ENCODE measurements at regions not wholly inside any gene's neighbourhood (a gene's known extent, or its start where the extent isn't known, plus 50 kb on each side); places are given as distances from the start of the nearest gene placed in this dataset.

DNA sequence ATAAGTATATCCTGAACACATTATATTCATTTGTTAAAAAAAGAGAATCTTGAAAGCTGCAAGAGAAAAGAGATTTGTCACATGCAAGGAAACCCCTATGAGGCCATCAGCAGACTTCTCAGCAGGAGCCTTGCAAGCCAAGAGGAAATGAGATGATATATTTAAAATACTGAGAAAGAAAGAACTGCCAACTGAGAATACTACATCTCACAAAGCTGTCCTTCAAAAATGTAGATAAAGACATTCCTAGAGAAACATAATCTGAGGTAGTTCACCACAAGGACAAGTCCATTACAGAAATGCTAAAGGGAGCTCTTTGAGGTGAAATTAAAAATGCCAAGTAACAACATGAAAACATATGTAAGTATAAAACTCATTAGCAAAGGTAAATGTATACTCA lies 224.4 kb upstream of the MBL2 start:
- intact Hi-C loops (cut with DNase I; ENCODE audit: low total_unique reads), result no loop called here

DNA sequence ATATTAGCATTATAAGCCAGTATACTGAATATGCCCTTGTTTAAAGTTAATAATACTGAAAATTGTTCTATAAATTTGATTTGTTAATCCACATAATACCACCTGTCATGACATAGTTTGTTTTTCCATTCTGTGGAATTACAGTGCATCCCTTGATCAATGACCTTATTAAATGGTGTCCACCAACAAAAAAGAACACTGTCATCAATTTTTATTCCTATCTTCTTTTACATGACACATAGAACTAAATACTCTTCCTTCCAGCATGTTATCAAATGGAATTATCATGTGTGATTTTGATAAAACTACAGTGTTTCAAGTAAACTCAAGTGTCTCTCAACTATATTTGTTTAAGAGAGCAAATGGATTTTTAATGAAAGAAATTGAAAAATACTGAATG lies 221.8 kb upstream of the MBL2 start:
- no peak for TF ChIP-seq POLR2AphosphoS5 (IDR thresholded peaks at IDR 0.05)
- TF ChIP-seq, protein P1, sequence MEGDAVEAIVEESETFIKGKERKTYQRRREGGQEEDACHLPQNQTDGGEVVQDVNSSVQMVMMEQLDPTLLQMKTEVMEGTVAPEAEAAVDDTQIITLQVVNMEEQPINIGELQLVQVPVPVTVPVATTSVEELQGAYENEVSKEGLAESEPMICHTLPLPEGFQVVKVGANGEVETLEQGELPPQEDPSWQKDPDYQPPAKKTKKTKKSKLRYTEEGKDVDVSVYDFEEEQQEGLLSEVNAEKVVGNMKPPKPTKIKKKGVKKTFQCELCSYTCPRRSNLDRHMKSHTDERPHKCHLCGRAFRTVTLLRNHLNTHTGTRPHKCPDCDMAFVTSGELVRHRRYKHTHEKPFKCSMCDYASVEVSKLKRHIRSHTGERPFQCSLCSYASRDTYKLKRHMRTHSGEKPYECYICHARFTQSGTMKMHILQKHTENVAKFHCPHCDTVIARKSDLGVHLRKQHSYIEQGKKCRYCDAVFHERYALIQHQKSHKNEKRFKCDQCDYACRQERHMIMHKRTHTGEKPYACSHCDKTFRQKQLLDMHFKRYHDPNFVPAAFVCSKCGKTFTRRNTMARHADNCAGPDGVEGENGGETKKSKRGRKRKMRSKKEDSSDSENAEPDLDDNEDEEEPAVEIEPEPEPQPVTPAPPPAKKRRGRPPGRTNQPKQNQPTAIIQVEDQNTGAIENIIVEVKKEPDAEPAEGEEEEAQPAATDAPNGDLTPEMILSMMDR (IDR thresholded peaks at IDR 0.05 in 8 of 11, conservative IDR thresholded peaks at IDR 0.05 in 3 of 11), result no peak
- no peak for TF ChIP-seq POLR2A (IDR thresholded peaks at IDR 0.05)
- no peaks in the 10 kb centered on the region for H3K4me1 ChIP-seq
- H3K9me3 ChIP-seq, result peaks cover 0 to 5% (median 0%) of the 10 kb centered on the region in 8 donors
- H3K4me3 ChIP-seq, result no peak overlapping the region
- H3K36me3 ChIP-seq, result no peaks in the 10 kb centered on the region
- H3K27ac ChIP-seq, result no peak overlapping the region
- intact Hi-C loops (cut with DNase I; ENCODE audit: low total_unique reads), result no loop called here
- DNase-seq, result no peak
- H3K27me3 ChIP-seq (replicated peaks in 1 of 7), result no peaks in the 10 kb centered on the region

More for the DNA sequence above, 224.4 kb upstream of the MBL2 start:
- no peaks in the 10 kb centered on the region for H3K27me3 ChIP-seq (replicated peaks in 1 of 7)
- peaks cover 0 to 5% (median 0%) of the 10 kb centered on the region in 8 donors for H3K9me3 ChIP-seq
- no peak for DNase-seq
- no peaks in the 10 kb centered on the region for H3K36me3 ChIP-seq
- no peak overlapping the region for H3K27ac ChIP-seq
- no peaks in the 10 kb centered on the region for H3K4me1 ChIP-seq
- TF ChIP-seq POLR2AphosphoS5 (IDR thresholded peaks at IDR 0.05) (no peak), POLR2A (IDR thresholded peaks at IDR 0.05) (no peak)
- TF ChIP-seq, protein P1 (IDR thresholded peaks at IDR 0.05 in 8 of 11, conservative IDR thresholded peaks at IDR 0.05 in 3 of 11), result no peak
- H3K4me3 ChIP-seq, result no peak overlapping the region

DNA sequence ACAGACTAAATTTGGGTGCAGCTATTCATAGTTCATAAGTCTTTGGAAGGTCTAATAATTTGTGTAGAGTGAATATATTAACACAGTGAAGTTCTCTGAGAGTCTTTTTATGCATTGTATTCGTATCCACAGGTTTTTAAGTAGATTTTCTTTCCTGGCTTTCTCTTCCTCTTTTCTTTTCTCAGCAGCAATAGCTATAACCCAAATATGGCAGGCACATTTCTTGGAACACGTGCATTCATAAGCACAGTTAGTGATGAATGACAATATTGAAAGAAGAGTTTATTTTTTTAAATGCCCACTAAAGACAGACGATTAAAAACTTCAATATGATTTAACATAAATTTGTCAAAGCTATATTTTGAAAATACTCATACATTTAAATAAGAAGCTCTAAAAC lies 220.5 kb upstream of the MBL2 start:
- Histone ChIP-seq H3K27me3 (replicated peaks in 1 of 7) (no peaks in the 10 kb centered on the region), H3K27ac (no peak overlapping the region), H3K36me3 (no peaks in the 10 kb centered on the region), H3K4me1 (no peaks in the 10 kb centered on the region), H3K9me3 (peaks cover 0 to 5% (median 0%) of the 10 kb centered on the region in 8 donors), H3K4me3 (no peak overlapping the region)
- no peak for DNase-seq
- intact Hi-C loops (cut with DNase I; ENCODE audit: low total_unique reads), result no loop called here
- 66 to 77% (median 67%) methylated on average over 3 of the region's 3 CpGs for WGBS, 5 donors
- TF ChIP-seq, protein P1 (IDR thresholded peaks at IDR 0.05 in 8 of 11, conservative IDR thresholded peaks at IDR 0.05 in 3 of 11), result no peak
- TF ChIP-seq POLR2AphosphoS5 (IDR thresholded peaks at IDR 0.05), result no peak
- TF ChIP-seq POLR2A (IDR thresholded peaks at IDR 0.05), result no peak

DNA sequence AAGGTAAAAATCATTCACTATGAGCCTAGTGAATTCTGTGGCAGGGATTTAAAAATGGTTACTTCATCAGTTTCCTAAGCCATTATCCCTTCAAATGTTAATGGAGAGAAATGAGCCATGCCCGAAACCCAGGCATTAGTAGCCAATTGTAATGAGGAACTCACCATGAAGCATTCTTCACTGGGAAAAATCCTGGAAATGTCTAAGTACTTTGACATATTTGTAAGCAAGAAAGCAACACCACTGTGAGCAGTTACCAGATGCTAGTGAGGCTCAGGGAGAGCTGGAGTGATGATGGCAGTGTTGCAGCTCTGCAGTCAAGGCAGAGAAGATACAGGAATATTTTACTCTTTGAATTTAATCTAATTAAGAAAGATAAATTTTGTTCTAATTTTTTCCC lies 220.0 kb upstream of the MBL2 start:
- intact Hi-C loops (cut with DNase I; ENCODE audit: low total_unique reads), result no loop called here
- DNase-seq, result no peak
- Histone ChIP-seq H3K27ac (no peak overlapping the region), H3K4me3 (no peak overlapping the region), H3K4me1 (no peaks in the 10 kb centered on the region), H3K27me3 (replicated peaks in 1 of 7) (no peaks in the 10 kb centered on the region), H3K9me3 (peaks cover 0 to 5% (median 0%) of the 10 kb centered on the region in 8 donors), H3K36me3 (no peaks in the 10 kb centered on the region)
- 83 to 91% (median 90%) methylated on average over 1 of the region's 1 CpG for WGBS, 5 donors
- TF ChIP-seq, protein P1 (IDR thresholded peaks at IDR 0.05 in 8 of 11, conservative IDR thresholded peaks at IDR 0.05 in 3 of 11), result no peak
